ENCODE measurements at regions not wholly inside any gene's neighbourhood (a gene's known extent, or its start where the extent isn't known, plus 50 kb on each side); places are given as distances from the start of the nearest gene placed in this dataset.
"Not testable (repeated sequence)": the region's sequence is repeated elsewhere in the genome, so short reads cannot be mapped to it uniquely, and the experiment has no call there.

GRCh38 chr6:125444006-125444923 lies 142.5 kb upstream of the HDDC2 start:
- no peak for DNase-seq (ENCODE audit: low read depth)
- no peak overlapping the region for H3K4me3 ChIP-seq (ENCODE audit: low read depth, low read length)
- TF ChIP-seq CTCF (IDR thresholded peaks at IDR 0.05; ENCODE audit: control insufficient read depth, extremely low read depth, insufficient read depth) = no peak

GRCh38 chr6:125445054-125445453 lies 143.3 kb upstream of the HDDC2 start:
- DNase-seq (ENCODE audit: low read depth) = no peak
- no peak for TF ChIP-seq CTCF (IDR thresholded peaks at IDR 0.05; ENCODE audit: control insufficient read depth, extremely low read depth, insufficient read depth)
- no peak overlapping the region for H3K4me3 ChIP-seq (ENCODE audit: low read depth, low read length)

GRCh38 chr6:125446011-125446410 lies 144.2 kb upstream of the HDDC2 start:
- DNase-seq (ENCODE audit: low read depth) = no peak
- TF ChIP-seq CTCF (IDR thresholded peaks at IDR 0.05; ENCODE audit: control insufficient read depth, extremely low read depth, insufficient read depth) = no peak
- H3K4me3 ChIP-seq (ENCODE audit: low read depth, low read length) = no peak overlapping the region

- H3K4me3 ChIP-seq (ENCODE audit: low read depth, low read length) = no peak overlapping the region
- no peak for TF ChIP-seq CTCF (IDR thresholded peaks at IDR 0.05; ENCODE audit: control insufficient read depth, extremely low read depth, insufficient read depth)
- DNase-seq (ENCODE audit: low read depth) = no peak
These were observed 150.0 kb upstream of the HDDC2 start for GRCh38 chr6:125451750-125452149.

- DNase-seq (ENCODE audit: low read depth) = no peak
- no peak for TF ChIP-seq CTCF (IDR thresholded peaks at IDR 0.05; ENCODE audit: control insufficient read depth, extremely low read depth, insufficient read depth)
- H3K4me3 ChIP-seq (ENCODE audit: low read depth, low read length) = no peak overlapping the region
These were observed 151.7 kb upstream of the HDDC2 start for GRCh38 chr6:125453516-125453915.

- TF ChIP-seq CTCF (IDR thresholded peaks at IDR 0.05; ENCODE audit: control insufficient read depth, extremely low read depth, insufficient read depth) = no peak
- DNase-seq (ENCODE audit: low read depth) = no peak
- H3K4me3 ChIP-seq (ENCODE audit: low read depth, low read length) = no peak overlapping the region
These were observed 152.6 kb upstream of the HDDC2 start for GRCh38 chr6:125454351-125454750.

GRCh38 chr6:125458493-125458892 lies 156.7 kb upstream of the HDDC2 start:
- DNase-seq (ENCODE audit: low read depth) = not testable (repeated sequence)

GRCh38 chr6:125465332-125465731 lies 163.6 kb upstream of the HDDC2 start:
- H3K4me3 ChIP-seq (ENCODE audit: low read depth, low read length); DNase-seq (ENCODE audit: low read depth): not testable (repeated sequence)

More at GRCh38 chr6:125458493-125458892, 156.7 kb upstream of the HDDC2 start:
- not testable (repeated sequence) for H3K4me3 ChIP-seq (ENCODE audit: low read depth, low read length)
